ENCODE measurements at regions not wholly inside any gene's neighbourhood (a gene's known extent, or its start where the extent isn't known, plus 50 kb on each side); places are given as distances from the start of the nearest gene placed in this dataset.
"Not testable (repeated sequence)": the region's sequence is repeated elsewhere in the genome, so short reads cannot be mapped to it uniquely, and the experiment has no call there.

GRCh38 chr7:69062020-69062765 lies 536.1 kb upstream of the AUTS2 start:
- no peak for DNase-seq (ENCODE audit: low read depth in 2 of 2)

- DNase-seq (ENCODE audit: low read depth in 2 of 2): no peak
These were observed 530.9 kb upstream of the AUTS2 start for GRCh38 chr7:69067397-69067796.

GRCh38 chr7:69070476-69070875 lies 527.8 kb upstream of the AUTS2 start:
- no peak for DNase-seq (ENCODE audit: low read depth in 2 of 2)

- DNase-seq (ENCODE audit: low read depth in 2 of 2): no peak
These were observed 521.7 kb upstream of the AUTS2 start for GRCh38 chr7:69076566-69076965.

- DNase-seq (ENCODE audit: low read depth in 2 of 2): no peak
These were observed 519.1 kb upstream of the AUTS2 start for GRCh38 chr7:69078997-69079769.

GRCh38 chr7:69087281-69087680 lies 511.0 kb upstream of the AUTS2 start:
- not testable (repeated sequence) for DNase-seq (ENCODE audit: low read depth in 2 of 2)

- DNase-seq (ENCODE audit: low read depth in 2 of 2): no peak
These were observed 510.1 kb upstream of the AUTS2 start for GRCh38 chr7:69088185-69088584.

- no peak for DNase-seq (ENCODE audit: low read depth in 2 of 2)
These were observed 507.3 kb upstream of the AUTS2 start for GRCh38 chr7:69090936-69091335.

GRCh38 chr7:69091521-69091920 lies 506.8 kb upstream of the AUTS2 start:
- DNase-seq (ENCODE audit: low read depth in 2 of 2): no peak

GRCh38 chr7:69095127-69095526 lies 503.1 kb upstream of the AUTS2 start:
- no peak for DNase-seq (ENCODE audit: low read depth in 2 of 2)

GRCh38 chr7:69095649-69096048 lies 502.6 kb upstream of the AUTS2 start:
- DNase-seq (ENCODE audit: low read depth in 2 of 2): no peak

GRCh38 chr7:69104023-69104422 lies 494.3 kb upstream of the AUTS2 start:
- no peak for DNase-seq (ENCODE audit: low read depth in 2 of 2)

GRCh38 chr7:69105092-69105491 lies 493.2 kb upstream of the AUTS2 start:
- DNase-seq (ENCODE audit: low read depth in 2 of 2): no peak

- DNase-seq (ENCODE audit: low read depth in 2 of 2): no peak
These were observed 492.3 kb upstream of the AUTS2 start for GRCh38 chr7:69105981-69106380.

GRCh38 chr7:69106449-69106848 lies 491.8 kb upstream of the AUTS2 start:
- not testable (repeated sequence) for DNase-seq (ENCODE audit: low read depth in 2 of 2)

- not testable (repeated sequence) for DNase-seq (ENCODE audit: low read depth in 2 of 2)
These were observed 491.3 kb upstream of the AUTS2 start for GRCh38 chr7:69106946-69107345.

- DNase-seq (ENCODE audit: low read depth in 2 of 2): no peak
These were observed 490.2 kb upstream of the AUTS2 start for GRCh38 chr7:69108097-69108496.

- no peak for DNase-seq (ENCODE audit: low read depth in 2 of 2)
These were observed 489.0 kb upstream of the AUTS2 start for GRCh38 chr7:69109246-69109645.

GRCh38 chr7:69109879-69110278 lies 488.4 kb upstream of the AUTS2 start:
- DNase-seq (ENCODE audit: low read depth in 2 of 2): no peak

GRCh38 chr7:69110450-69111050 lies 487.7 kb upstream of the AUTS2 start:
- DNase-seq (ENCODE audit: low read depth in 2 of 2): no peak

GRCh38 chr7:69114374-69114773 lies 483.9 kb upstream of the AUTS2 start:
- no peak for DNase-seq (ENCODE audit: low read depth in 2 of 2)

- no peak for DNase-seq (ENCODE audit: low read depth in 2 of 2)
These were observed 482.5 kb upstream of the AUTS2 start for GRCh38 chr7:69115788-69116187.

- DNase-seq (ENCODE audit: low read depth in 2 of 2): not testable (repeated sequence)
These were observed 482.1 kb upstream of the AUTS2 start for GRCh38 chr7:69116196-69116595.
